ENCODE measurements at regions not wholly inside any gene's neighbourhood (a gene's known extent, or its start where the extent isn't known, plus 50 kb on each side); places are given as distances from the start of the nearest gene placed in this dataset.

- no peak for TF ChIP-seq CTCF (conservative IDR thresholded peaks at IDR 0.05; ENCODE audit: low read length)
- TF ChIP-seq EZH2phosphoT487 (IDR thresholded peaks at IDR 0.05; ENCODE audit: borderline replicate concordance, low read depth, low read length): no peak
These were observed 281.0 kb downstream of the RPS24 start for GRCh38 chr10:78314651-78315050.

All from OCI-LY7 (cell line).